ENCODE measurements at regions not wholly inside any gene's neighbourhood (a gene's known extent, or its start where the extent isn't known, plus 50 kb on each side); places are given as distances from the start of the nearest gene placed in this dataset.

DNA sequence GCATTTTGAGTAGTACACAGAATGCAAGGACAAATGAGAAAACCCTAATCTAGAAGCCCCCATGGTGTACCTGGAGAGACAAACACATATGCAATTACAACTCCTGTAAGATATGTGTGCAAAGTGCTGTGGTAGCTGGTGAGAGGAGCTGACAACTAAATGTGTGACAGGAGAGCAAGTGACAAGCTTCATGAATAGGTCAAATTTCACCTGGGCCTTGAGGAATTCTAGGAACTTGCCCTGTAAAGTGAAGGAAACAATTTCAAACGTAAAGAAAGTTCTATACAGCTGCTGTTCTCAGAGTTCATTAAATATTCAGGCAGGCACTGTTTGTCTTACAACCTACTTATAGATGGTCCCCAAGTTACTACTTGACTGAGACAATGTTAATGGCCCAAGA is 437.0 kb downstream of the TUSC7 start:
- H3K4me3 ChIP-seq (ENCODE audit: low read length) = no peak overlapping the region
- no peak for DNase-seq (ENCODE audit: low read depth)
- TF ChIP-seq, protein P1, sequence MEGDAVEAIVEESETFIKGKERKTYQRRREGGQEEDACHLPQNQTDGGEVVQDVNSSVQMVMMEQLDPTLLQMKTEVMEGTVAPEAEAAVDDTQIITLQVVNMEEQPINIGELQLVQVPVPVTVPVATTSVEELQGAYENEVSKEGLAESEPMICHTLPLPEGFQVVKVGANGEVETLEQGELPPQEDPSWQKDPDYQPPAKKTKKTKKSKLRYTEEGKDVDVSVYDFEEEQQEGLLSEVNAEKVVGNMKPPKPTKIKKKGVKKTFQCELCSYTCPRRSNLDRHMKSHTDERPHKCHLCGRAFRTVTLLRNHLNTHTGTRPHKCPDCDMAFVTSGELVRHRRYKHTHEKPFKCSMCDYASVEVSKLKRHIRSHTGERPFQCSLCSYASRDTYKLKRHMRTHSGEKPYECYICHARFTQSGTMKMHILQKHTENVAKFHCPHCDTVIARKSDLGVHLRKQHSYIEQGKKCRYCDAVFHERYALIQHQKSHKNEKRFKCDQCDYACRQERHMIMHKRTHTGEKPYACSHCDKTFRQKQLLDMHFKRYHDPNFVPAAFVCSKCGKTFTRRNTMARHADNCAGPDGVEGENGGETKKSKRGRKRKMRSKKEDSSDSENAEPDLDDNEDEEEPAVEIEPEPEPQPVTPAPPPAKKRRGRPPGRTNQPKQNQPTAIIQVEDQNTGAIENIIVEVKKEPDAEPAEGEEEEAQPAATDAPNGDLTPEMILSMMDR (conservative IDR thresholded peaks at IDR 0.05; ENCODE audit: low read depth, low read length) = no peak

DNA sequence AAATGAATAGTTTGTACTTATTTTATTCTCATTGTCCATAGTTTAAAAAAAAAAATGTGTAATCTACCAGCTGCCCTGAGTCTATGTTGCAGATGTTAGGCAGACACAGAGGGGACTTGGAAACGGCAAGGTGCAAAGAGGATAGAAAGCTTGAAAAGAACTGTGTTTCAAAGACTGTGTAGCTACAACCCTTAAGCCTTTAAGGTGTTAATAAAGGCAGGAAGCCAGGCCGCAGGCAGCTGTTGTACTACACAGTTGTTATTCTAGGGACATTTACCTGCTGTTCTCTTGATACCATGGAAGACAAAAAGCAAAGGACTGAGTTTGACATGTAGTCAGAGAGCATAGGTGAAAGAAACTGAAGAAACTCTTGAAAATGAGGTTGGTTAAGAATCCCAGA is 440.0 kb downstream of the TUSC7 start:
- TF ChIP-seq, protein P1 (conservative IDR thresholded peaks at IDR 0.05; ENCODE audit: low read depth, low read length) = no peak
- H3K4me3 ChIP-seq (ENCODE audit: low read length) = no peak overlapping the region
- DNase-seq (ENCODE audit: low read depth) = no peak

DNA sequence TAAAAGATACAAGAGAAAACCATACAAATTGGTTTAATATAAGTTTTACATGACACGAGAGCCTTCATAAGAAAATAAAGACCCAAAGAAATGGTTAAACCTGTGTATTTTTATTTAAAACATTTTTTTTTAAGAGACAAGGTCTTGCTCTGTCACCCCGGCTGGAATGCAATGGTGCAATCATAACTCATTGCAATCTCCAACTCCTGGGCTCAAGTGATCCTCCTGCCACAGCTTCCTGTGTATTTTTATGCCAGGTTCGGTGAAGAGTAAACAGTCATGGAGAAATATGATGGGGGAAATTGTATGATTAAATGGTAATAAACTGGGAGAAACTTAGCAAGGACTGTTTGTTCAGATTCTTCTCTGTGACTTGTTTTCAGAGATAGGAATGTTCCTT is 441.0 kb downstream of the TUSC7 start:
- no peak overlapping the region for H3K4me3 ChIP-seq (ENCODE audit: low read length)
- no peak for DNase-seq (ENCODE audit: low read depth)
- TF ChIP-seq, protein P1 (conservative IDR thresholded peaks at IDR 0.05; ENCODE audit: low read depth, low read length) = no peak

DNA sequence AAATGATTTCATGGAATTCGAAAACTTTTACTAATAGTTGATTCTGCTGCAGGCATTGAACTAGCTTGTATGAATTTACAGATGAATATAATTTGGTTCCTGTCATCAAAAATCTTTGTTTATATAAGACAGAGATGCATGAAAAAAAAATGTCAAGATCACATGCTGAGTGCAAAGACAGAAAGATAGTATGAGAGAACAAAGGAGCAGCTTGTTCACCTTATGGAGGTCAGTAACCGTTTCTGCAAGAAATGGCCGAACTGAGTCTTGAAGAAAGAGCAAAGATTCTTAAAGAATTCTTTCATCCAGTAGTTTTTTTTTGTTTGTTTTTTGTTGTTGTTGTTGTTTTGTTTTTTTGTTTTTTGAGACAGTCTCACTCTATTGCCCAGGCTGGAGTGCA is 450.6 kb downstream of the TUSC7 start:
- H3K4me3 ChIP-seq (ENCODE audit: low read length) = no peak overlapping the region
- no peak for DNase-seq (ENCODE audit: low read depth)
- TF ChIP-seq, protein P1 (conservative IDR thresholded peaks at IDR 0.05; ENCODE audit: low read depth, low read length) = no peak

DNA sequence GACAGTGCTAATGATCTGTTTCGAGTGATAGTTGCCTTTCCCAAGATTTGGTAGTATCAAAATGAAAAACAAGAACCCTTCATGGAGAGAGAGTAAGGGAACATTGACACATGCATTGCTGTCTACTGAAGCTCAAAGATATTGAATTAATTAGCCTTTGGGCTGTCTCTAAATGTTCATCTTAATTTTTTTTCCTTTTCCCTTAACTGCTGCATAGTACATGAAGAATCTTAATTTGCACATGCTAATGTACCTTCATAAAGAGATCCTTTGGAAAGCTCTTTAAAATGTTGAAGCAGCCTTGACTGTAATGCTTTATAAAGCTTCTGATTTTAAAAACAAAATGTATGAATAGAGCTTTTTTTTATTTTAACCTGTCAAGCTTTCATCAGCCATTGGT is 452.2 kb downstream of the TUSC7 start:
- TF ChIP-seq, protein P1 (conservative IDR thresholded peaks at IDR 0.05; ENCODE audit: low read depth, low read length) = no peak

DNA sequence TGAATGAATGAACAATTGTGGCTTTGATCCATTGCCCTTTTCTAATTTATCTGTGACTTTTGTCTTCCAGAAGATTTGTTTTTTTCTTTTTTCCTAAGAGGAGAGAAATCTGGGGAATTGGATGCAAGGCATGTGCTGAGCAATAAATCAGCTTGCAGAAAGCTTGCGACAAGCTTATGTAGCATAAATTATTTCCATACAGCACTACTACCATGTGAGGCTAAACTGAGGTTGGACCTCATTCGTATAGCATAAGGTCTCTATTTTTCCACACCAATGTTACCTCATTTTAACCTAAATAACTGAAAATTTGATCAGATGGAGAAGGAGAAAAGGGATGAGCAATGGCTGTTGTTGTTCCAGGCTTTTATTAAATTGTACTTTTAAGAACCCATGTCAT is 455.6 kb downstream of the TUSC7 start:
- H3K4me3 ChIP-seq (ENCODE audit: low read length) = no peak overlapping the region
- DNase-seq (ENCODE audit: low read depth) = no peak
- TF ChIP-seq, protein P1 (conservative IDR thresholded peaks at IDR 0.05; ENCODE audit: low read depth, low read length) = no peak

More for the DNA sequence above, 452.2 kb downstream of the TUSC7 start:
- no peak for DNase-seq (ENCODE audit: low read depth)
- H3K4me3 ChIP-seq (ENCODE audit: low read length) = no peak overlapping the region

DNA sequence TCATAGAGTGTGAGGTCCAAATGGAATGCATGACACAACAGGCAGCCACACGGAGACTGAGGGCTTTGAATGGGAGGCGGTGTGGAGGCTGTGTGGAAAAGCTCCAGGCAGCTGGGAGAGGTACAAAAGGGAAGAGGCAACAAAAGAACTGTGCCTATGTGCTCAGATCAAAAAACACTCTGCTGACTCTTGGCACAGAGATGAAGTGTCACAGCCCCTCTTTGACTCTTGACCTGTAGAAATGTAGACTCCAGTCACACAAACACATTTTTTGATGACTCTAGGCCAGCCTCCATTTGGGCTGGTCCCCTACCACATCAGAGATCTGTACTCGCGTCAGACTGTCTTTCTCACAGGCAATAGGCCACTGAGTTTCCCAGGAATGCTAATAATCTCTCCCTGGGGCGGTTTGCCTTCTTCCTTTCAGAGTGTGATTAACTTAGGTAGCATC is 456.0 kb downstream of the TUSC7 start:
- TF ChIP-seq, protein P1 (conservative IDR thresholded peaks at IDR 0.05; ENCODE audit: low read depth, low read length) = no peak
- DNase-seq (ENCODE audit: low read depth) = no peak
- no peak overlapping the region for H3K4me3 ChIP-seq (ENCODE audit: low read length)
